Aorta (tissue), 5 donors: ENCODE measurements at regions not wholly inside any gene's neighbourhood (a gene's known extent, or its start where the extent isn't known, plus 50 kb on each side); places are given as distances from the start of the nearest gene placed in this dataset.
"Not testable (repeated sequence)": the region's sequence is repeated elsewhere in the genome, so short reads cannot be mapped to it uniquely, and the experiment has no call there.

ENCODE experiments used
- ATAC-seq: fragments of 200-7000 bp; cut with Tn5 transposase; one replicate; pipeline ENCODE4 v1.9.1; 2022; ENCODE audit warnings: moderate library complexity; ENCODE audit not compliant: low FRiP score
- DNase-seq, 2 donors: peaks; one replicate each; pipeline ENCODE4 v3.0.0-alpha.2; 2020
- H3K27ac ChIP-seq, 2 donors: one replicate each; pipeline ENCODE4 v1.5.1; 2013; ENCODE audit warnings: low read length in 2 of 2, mild to moderate bottlenecking in 2 of 2, moderate library complexity in 2 of 2, control low read depth in 1 of 2, inconsistent platforms in 1 of 2, low read depth in 1 of 2
- H3K27me3 ChIP-seq, 2 donors: one replicate each; pipeline ENCODE4 v1.6.1; 2013; ENCODE audit warnings: control low read depth in 1 of 2, low read length in 1 of 2, mild to moderate bottlenecking in 1 of 2, moderate library complexity in 1 of 2; ENCODE audit not compliant: insufficient read depth in 2 of 2, control insufficient read depth in 1 of 2
- H3K36me3 ChIP-seq, 2 donors: one replicate each; pipeline ENCODE4 v1.6.1; 2013; ENCODE audit warnings: control low read depth in 1 of 2, low read length in 1 of 2, mild to moderate bottlenecking in 1 of 2; ENCODE audit not compliant: insufficient read depth in 2 of 2, control insufficient read depth in 1 of 2
- H3K4me1 ChIP-seq, 2 donors: one replicate each; pipeline ENCODE4 v1.6.1; 2013; ENCODE audit warnings: low read length in 2 of 2, control low read depth in 1 of 2, mild to moderate bottlenecking in 1 of 2, moderate library complexity in 1 of 2; ENCODE audit not compliant: insufficient read depth in 2 of 2, control insufficient read depth in 1 of 2
- H3K4me3 ChIP-seq, 2 donors: one replicate each; pipeline ENCODE4 v1.5.1; 2013; ENCODE audit warnings: low read length in 2 of 2, control low read depth in 1 of 2, mild to moderate bottlenecking in 1 of 2
- H3K9me3 ChIP-seq: one replicate; pipeline ENCODE4 v1.6.1; 2013; ENCODE audit warnings: mild to moderate bottlenecking, low read length; ENCODE audit not compliant: control insufficient read depth
- WGBS, 2 donors: extraction: QIAGEN DNeasy Blood & Tissue Kit; methylation state at CpG; one replicate each; pipeline ENCODE4 v1.1.7; 2013; 5-methylcytosine and 5-hydroxymethylcytosine counted together
- intact Hi-C, 2 donors: fragments of 100-400 bp; cut with DNase I; formaldehyde crosslinking; loops; one replicate each; pipeline versions ENCODE4 v1.14.2 to v1.15.0; 2022
- donor health status: healthy with polysubstance abuse.
- donor health status: Bipolar disorder and iron deficiency.
- donor health status: DM: no; HTN: no; CAD: no.
- donor health status: DM: no; HTN: no; CAD: no.
- donor health status: DM: yes; HTN: yes; CAD: no.

DNA sequence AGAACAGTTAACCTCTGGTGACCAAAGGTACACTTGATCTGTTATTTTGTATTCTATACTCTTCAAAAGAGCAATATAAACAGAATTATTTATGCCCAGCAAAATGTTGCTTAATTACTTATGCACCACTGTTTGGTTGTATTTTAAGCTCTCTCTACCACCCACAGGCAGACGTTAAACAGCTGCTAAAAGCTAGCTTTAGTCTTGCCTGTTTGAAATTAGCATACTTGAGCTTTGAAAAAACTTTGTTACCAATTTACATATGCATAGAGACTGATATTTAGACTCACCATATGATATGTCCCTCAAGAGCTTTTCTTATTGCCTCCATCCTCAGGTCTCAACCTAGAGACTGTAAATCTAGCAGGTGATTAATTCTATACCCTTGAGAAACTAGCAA, 426.9 kb downstream of the NR4A2 start:
- DNase-seq (no peak), ATAC-seq (no peak)
- Histone ChIP-seq H3K27me3 (no peaks in the 10 kb centered on the region), H3K27ac (no peak overlapping the region), H3K9me3 (no peaks in the 10 kb centered on the region), H3K36me3 (no peaks in the 10 kb centered on the region), H3K4me1 (no peaks in the 10 kb centered on the region), H3K4me3 (no peak overlapping the region)
- 9 to 10% methylated on average over 1 of the region's 1 CpG for WGBS, 2 donors
- intact Hi-C loops: no loop called here

DNA sequence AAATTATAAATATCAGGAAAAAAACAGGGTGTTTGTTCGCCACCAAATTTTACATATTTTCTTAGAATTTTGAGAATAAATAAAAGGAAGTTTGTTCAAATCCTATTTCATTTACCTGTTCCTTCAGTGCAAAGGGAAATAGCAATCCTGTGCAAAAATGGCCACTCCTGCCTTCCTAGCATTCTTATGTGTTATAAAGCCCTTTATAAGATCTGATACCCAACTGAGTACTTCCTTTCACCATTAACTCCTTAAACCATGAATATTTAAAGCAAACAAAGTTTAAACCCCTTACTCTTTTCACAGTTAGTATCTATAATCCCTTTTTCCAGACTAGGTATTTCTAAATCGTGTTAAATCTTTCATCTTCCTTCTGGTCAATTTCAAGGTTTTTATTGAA, 427.8 kb downstream of the NR4A2 start:
- Histone ChIP-seq H3K4me3 (no peak overlapping the region), H3K36me3 (no peaks in the 10 kb centered on the region), H3K27ac (no peak overlapping the region), H3K27me3 (no peaks in the 10 kb centered on the region), H3K9me3 (no peaks in the 10 kb centered on the region), H3K4me1 (no peaks in the 10 kb centered on the region)
- WGBS, 2 donors: 58 to 66% methylated on average over 2 of the region's 2 CpGs
- ATAC-seq (no peak), DNase-seq (no peak)
- intact Hi-C loops: no loop called here

DNA sequence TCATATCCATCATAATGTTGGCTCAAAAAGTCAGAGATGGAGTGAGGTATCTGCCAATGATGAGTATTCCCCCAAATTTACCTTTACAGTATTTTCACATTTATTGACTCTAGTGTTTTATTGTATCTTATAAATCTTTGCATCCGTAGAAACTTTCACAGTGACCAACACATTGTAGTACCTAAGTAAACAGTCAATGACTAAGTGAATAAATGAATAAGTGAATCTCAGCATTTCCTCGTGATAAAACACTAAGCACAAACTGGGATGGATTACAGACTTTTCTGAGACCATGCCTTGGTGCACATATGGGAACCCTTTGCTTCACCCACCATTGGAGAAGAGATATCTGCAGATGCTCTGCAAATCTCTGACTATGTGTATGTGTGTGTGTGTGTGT, 429.9 kb downstream of the NR4A2 start:
- Histone ChIP-seq H3K36me3 (no peaks in the 10 kb centered on the region), H3K4me3 (no peak overlapping the region), H3K27me3 (no peaks in the 10 kb centered on the region), H3K4me1 (no peaks in the 10 kb centered on the region), H3K27ac (no peak overlapping the region), H3K9me3 (no peaks in the 10 kb centered on the region)
- ATAC-seq (no peak), DNase-seq (no peak)
- 48 to 84% methylated on average over 2 of the region's 2 CpGs for WGBS, 2 donors
- intact Hi-C loops: no loop called here

DNA sequence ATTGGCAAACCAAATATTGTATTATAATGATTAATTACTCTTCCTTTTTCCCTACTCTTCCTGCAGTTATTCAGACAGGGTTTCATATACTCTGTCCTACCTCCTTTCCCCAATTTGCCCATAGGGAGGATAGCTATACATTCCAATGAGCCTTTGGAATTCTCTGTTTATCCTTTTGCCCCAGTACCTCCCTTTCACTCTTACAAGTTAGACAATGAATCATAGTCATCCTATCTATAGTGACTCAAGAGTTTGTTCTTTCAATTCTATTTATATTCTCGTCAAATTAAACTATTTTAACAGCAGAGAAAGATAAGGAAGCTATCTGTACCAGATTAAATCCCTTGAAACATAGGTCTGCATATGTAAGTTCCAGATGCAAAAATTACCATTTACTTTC, 437.5 kb downstream of the NR4A2 start:
- Histone ChIP-seq H3K36me3 (no peaks in the 10 kb centered on the region), H3K4me3 (no peak overlapping the region), H3K27me3 (no peaks in the 10 kb centered on the region), H3K4me1 (no peaks in the 10 kb centered on the region), H3K9me3 (peaks cover 1% of the 10 kb centered on the region), H3K27ac (no peak overlapping the region)
- WGBS, 2 donors: 15 to 16% methylated on average over 1 of the region's 1 CpG
- ATAC-seq (no peak), DNase-seq (no peak)
- intact Hi-C loops: no loop called here

DNA sequence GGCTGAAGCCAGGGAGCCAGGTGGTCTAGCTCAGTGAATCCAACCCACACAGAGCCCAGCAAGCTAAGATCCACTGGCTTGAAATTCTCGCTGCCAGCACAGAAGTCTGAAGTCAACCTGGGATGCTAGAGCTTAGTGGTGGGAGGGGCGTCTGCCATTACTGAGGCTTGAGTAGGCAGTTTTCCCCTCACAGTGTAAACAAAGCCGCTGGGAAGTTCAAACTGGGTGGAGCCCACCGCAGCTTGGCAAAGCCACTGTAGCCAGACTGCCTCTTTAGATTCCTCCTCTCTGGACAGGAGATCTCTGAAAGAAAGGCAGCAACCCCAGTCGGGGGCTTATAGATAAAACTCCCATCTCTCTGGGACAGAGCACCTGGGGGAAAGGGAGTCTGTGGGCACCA, 452.1 kb downstream of the NR4A2 start:
- H3K36me3 ChIP-seq, H3K4me1 ChIP-seq, ATAC-seq, H3K27me3 ChIP-seq, H3K4me3 ChIP-seq, H3K27ac ChIP-seq, DNase-seq, intact Hi-C loops, H3K9me3 ChIP-seq: not testable (repeated sequence)
- 68 to 70% methylated on average over 5 of the region's 5 CpGs for WGBS, 2 donors

DNA sequence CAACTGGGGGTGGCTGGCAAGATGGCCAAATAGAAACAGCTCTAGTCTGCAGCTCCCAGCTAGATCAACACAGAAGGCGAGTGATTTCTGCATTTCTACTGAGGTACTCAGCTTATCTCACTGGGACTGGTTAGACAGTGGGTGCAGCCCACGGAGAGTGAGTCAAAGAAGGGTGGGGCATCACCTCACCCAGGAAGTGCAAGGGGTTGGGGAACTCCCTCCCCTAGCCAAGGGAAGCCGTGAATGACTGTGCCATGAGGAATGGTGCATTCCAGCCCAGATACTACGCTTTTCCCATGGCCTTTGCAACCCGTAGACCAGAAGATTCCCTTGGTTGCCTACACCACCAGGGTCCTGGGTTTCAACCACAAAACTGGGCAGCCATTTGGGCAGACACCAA, 452.6 kb downstream of the NR4A2 start:
- intact Hi-C loops, H3K27ac ChIP-seq, H3K27me3 ChIP-seq, H3K36me3 ChIP-seq, H3K4me1 ChIP-seq, H3K9me3 ChIP-seq, H3K4me3 ChIP-seq, ATAC-seq: not testable (repeated sequence)
- peak in 1 of 2 donors; percentile 32 for DNase-seq
- WGBS, 2 donors: 74 to 75% methylated on average over 5 of the region's 5 CpGs

DNA sequence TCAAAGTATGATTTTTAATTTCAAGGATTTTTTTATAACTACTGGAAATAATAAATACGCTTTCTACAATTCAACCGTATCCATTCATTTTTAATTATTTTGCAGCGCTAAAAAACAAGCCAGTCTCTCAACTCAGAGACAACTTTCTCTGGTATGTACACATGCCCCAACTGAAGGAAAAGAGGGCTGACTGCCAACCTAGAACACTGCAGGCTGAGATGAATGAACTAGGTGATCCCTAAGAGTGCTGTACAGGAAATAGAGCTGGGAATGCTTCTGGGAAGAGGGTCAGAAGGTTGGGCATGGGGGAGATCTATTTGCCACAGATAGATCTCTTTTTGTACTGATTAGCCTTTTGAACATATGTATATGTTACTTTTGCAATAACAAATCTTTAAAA, 460.1 kb downstream of the NR4A2 start:
- ATAC-seq (no peak), DNase-seq (no peak)
- WGBS, 2 donors: 94% methylated on average over 3 of the region's 3 CpGs
- no peaks in the 10 kb centered on the region for H3K36me3 ChIP-seq
- H3K27ac ChIP-seq: no peak overlapping the region
- H3K4me1 ChIP-seq: no peaks in the 10 kb centered on the region
- H3K4me3 ChIP-seq: no peak overlapping the region
- peaks cover 6% of the 10 kb centered on the region for H3K9me3 ChIP-seq
- intact Hi-C loops: no loop called here
- no peaks in the 10 kb centered on the region for H3K27me3 ChIP-seq

DNA sequence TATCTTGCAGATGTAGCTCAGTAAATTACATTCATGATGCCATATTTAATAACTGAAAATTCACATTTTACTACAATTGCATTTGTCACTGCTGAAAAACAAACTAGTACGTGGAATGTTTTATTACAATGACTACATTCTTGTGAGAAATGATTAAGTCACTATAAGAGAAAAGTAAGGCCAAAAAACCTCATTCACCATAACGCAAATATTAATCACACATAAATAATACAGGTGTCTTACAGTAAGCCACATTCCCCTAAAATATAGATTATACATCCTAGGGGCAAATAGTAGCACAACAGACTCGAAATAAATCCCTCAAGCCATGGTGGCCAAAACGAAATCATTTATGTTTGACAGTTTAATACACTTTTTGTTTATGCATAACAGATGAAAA, 460.6 kb downstream of the NR4A2 start:
- intact Hi-C loops: no loop called here
- 68 to 75% methylated on average over 4 of the region's 4 CpGs for WGBS, 2 donors
- DNase-seq (no peak), ATAC-seq (no peak)
- H3K4me1 ChIP-seq: no peaks in the 10 kb centered on the region
- no peak overlapping the region for H3K27ac ChIP-seq
- H3K4me3 ChIP-seq: no peak overlapping the region
- H3K27me3 ChIP-seq: no peaks in the 10 kb centered on the region
- no peaks in the 10 kb centered on the region for H3K36me3 ChIP-seq
- H3K9me3 ChIP-seq: peaks cover 6% of the 10 kb centered on the region

DNA sequence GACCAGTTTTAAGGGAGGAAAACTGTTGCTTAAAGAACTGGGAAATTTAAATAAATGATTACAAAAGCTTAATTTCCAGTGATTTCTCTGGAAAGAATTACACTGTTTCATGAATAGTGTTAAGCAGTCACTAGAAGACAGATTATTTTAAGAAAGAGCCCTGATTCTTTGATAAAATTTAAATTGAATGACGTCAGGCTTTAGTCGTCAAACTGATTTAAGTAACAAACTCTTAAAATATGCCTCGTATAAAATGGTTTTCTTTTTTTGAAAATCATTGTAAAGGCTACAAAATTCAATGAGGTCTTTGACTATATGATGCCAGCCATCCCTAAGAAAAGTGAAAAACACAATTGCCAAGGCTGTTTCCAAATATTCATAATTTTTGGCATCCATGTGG, 465.0 kb downstream of the NR4A2 start:
- ATAC-seq: no peak
- 31 to 33% methylated on average over 3 of the region's 3 CpGs for WGBS, 2 donors
- H3K4me3 ChIP-seq: no peak overlapping the region

More for the DNA sequence above, 465.0 kb downstream of the NR4A2 start:
- DNase-seq: no peak
- no peak overlapping the region for H3K27ac ChIP-seq
- intact Hi-C loops: no loop called here
- H3K4me1 ChIP-seq: no peaks in the 10 kb centered on the region
- H3K9me3 ChIP-seq: no peaks in the 10 kb centered on the region
- H3K36me3 ChIP-seq: no peaks in the 10 kb centered on the region
- no peaks in the 10 kb centered on the region for H3K27me3 ChIP-seq
